A549 (cell line): ENCODE measurements at regions not wholly inside any gene's neighbourhood (a gene's known extent, or its start where the extent isn't known, plus 50 kb on each side); places are given as distances from the start of the nearest gene placed in this dataset.

Experiments used
- ATAC-seq, 2 experiments: fragments of 200-7000 bp in 1 of 2; fragments of >200 bp in 1 of 2; cut with Nextera tagmentation in 1 of 2; cut with Tn5 transposase in 1 of 2; 3 replicates each; pipeline versions ENCODE4 v1.8.0 to v1.9.1; 2018 to 2020; ENCODE audit warnings: mild to moderate bottlenecking in 1 of 2, moderate library complexity in 1 of 2
- CTCF ChIA-PET: fragments of 300-600 bp; sonication (Branson Sonifier 250); formaldehyde crosslinking; extraction: SDS; loops from one replicate; lab custom pipeline; 2021; ENCODE audit warnings: antibody characterized with exemption, inconsistent platforms; lab: Yijun Ruan, JAX
- POLR2A ChIA-PET: fragments of 350-600 bp; formaldehyde crosslinking; extraction: SDS; loops from one replicate; lab custom pipeline; 2021; ENCODE audit warnings: antibody characterized with exemption, inconsistent platforms; lab: Yijun Ruan, JAX
- DNase-seq, 2 experiments: peaks; one replicate each; pipeline versions ENCODE4 v3.0.0 to v3.0.0-alpha.2; 2011 to 2016; ENCODE audit warnings: low read depth in 1 of 2, low spot score in 1 of 2
- FAIRE-seq: peaks from 2 replicates; lab custom pipeline; 2011; peaks lifted over from hg19 to GRCh38; lab: Jason Lieb, UNC
- H3K27ac ChIP-seq, 2 experiments: fragments of >200 bp; sonication (Bioruptor Twin); formaldehyde crosslinking; 3 replicates each; pipeline ENCODE4 v1.5.1; 2016 to 2017
- H3K4me1 ChIP-seq: fragments of >200 bp; sonication (Bioruptor Twin); formaldehyde crosslinking; 3 replicates; pipeline ENCODE4 v1.6.1; 2016
- H3K4me2 ChIP-seq: fragments of >200 bp; sonication (Bioruptor Twin); formaldehyde crosslinking; 3 replicates; pipeline ENCODE4 v1.6.1; 2016
- H3K4me3 ChIP-seq: fragments of >200 bp; sonication (Bioruptor Twin); formaldehyde crosslinking; 3 replicates; pipeline ENCODE4 v1.5.1; 2016
- H3K9me3 ChIP-seq: fragments of >200 bp; sonication (Bioruptor Twin); formaldehyde crosslinking; 3 replicates; pipeline ENCODE4 v1.6.1; 2016
- CBX8 ChIP-seq: fragments of 200-600 bp; sonication (generic); IDR thresholded peaks from 2 replicates; pipeline ENCODE4 v1.6.1; 2016
- CHD4 ChIP-seq: fragments of 200-600 bp; sonication (generic); IDR thresholded peaks from 2 replicates; pipeline ENCODE4 v1.6.1; 2016; ENCODE audit warnings: antibody characterized with exemption, mild to moderate bottlenecking, borderline replicate concordance
- E2F6 ChIP-seq: IDR thresholded peaks from 2 replicates; pipeline ENCODE4 v1.6.1; 2012; ENCODE audit warnings: low read depth, borderline replicate concordance
- EHF ChIP-seq: fragments of 250-450 bp; sonication (Bioruptor Pico); IDR thresholded peaks from 2 replicates; pipeline ENCODE4 v1.5.0; 2020; ENCODE audit warnings: mild to moderate bottlenecking
- EHMT2 ChIP-seq: fragments of 200-600 bp; sonication (generic); IDR thresholded peaks from 2 replicates; pipeline ENCODE4 v1.6.1; 2016; ENCODE audit warnings: antibody characterized with exemption, low read depth, mild to moderate bottlenecking, moderate library complexity
- FOSB ChIP-seq: fragments of 250-450 bp; sonication (Bioruptor Pico); IDR thresholded peaks from 2 replicates; pipeline ENCODE4 v1.5.0; 2020; ENCODE audit warnings: mild to moderate bottlenecking, moderate library complexity
- FOXS1 ChIP-seq: fragments of 250-450 bp; sonication (Bioruptor Pico); IDR thresholded peaks from 2 replicates; pipeline ENCODE4 v1.5.0; 2020; ENCODE audit warnings: mild to moderate bottlenecking, moderate library complexity
- HDAC2 ChIP-seq: fragments of 200-600 bp; sonication (generic); IDR thresholded peaks from 2 replicates; pipeline ENCODE4 v1.6.1; 2016
- HEYL ChIP-seq: fragments of 250-450 bp; sonication (Bioruptor Pico); IDR thresholded peaks from 2 replicates; pipeline ENCODE4 v1.8.0; 2021; ENCODE audit warnings: mild to moderate bottlenecking, moderate library complexity
- JUNB ChIP-seq: fragments of >200 bp; sonication (Bioruptor Twin); formaldehyde crosslinking; IDR thresholded peaks from 2 replicates; pipeline ENCODE4 v1.6.1; 2016
- MAZ ChIP-seq: fragments of 150-350 bp; IDR thresholded peaks from 2 replicates; pipeline ENCODE4 v1.6.1; 2014; ENCODE audit warnings: antibody characterized with exemption, low read depth, low read length, borderline replicate concordance
- MYC ChIP-seq: IDR thresholded peaks from 2 replicates; pipeline ENCODE4 v1.6.1; 2012; ENCODE audit warnings: mild to moderate bottlenecking, inconsistent platforms, low read length, improper control_type of control experiment, borderline replicate concordance
- POLR2A ChIP-seq: IDR thresholded peaks from 2 replicates; pipeline ENCODE4 v1.6.1; 2012; ENCODE audit warnings: mild to moderate bottlenecking, low read length
- POLR2AphosphoS2 ChIP-seq: conservative IDR thresholded peaks from 2 replicates; pipeline ENCODE4 v1.6.1; 2012; ENCODE audit warnings: low read length, improper control_type of control experiment, inconsistent platforms
- RARB ChIP-seq: fragments of 250-450 bp; sonication (Bioruptor Pico); IDR thresholded peaks from 2 replicates; pipeline ENCODE4 v1.8.0; 2021; ENCODE audit warnings: mild to moderate bottlenecking, moderate library complexity
- RFX5 ChIP-seq: fragments of 450-650 bp; IDR thresholded peaks from 2 replicates; pipeline ENCODE4 v1.7.1; 2014; ENCODE audit warnings: antibody characterized with exemption, mild to moderate bottlenecking, moderate library complexity
- SREBF2 ChIP-seq: fragments of 450-650 bp; IDR thresholded peaks from 2 replicates; pipeline ENCODE4 v1.6.1; 2014; ENCODE audit warnings: mild to moderate bottlenecking, moderate library complexity
- TFCP2L1 ChIP-seq: fragments of 250-450 bp; sonication (Bioruptor Pico); IDR thresholded peaks from 2 replicates; pipeline ENCODE4 v1.5.0; 2021; ENCODE audit warnings: mild to moderate bottlenecking
- TP53 ChIP-seq: fragments of 250-450 bp; sonication (Bioruptor Pico); IDR thresholded peaks from 2 replicates; pipeline ENCODE4 v1.5.0; 2021; ENCODE audit warnings: mild to moderate bottlenecking, moderate library complexity
- ZC3H11A ChIP-seq: fragments of 450-650 bp; IDR thresholded peaks from 2 replicates; pipeline ENCODE4 v1.6.1; 2014; ENCODE audit warnings: antibody characterized with exemption, mild to moderate bottlenecking
- WGBS: methylation state at CpG from one replicate; pipeline ENCODE4 v1.1.6; 2017; ENCODE audit errors: missing lambda C conversion rate; 5-methylcytosine and 5-hydroxymethylcytosine counted together
- TF ChIP-seq, protein P1 (sequence below): fragments of 200-600 bp; sonication (generic); IDR thresholded peaks from 2 replicates; pipeline ENCODE4 v1.6.1; 2016; ENCODE audit warnings: antibody characterized with exemption, mild to moderate bottlenecking, moderate library complexity
- TF ChIP-seq, protein P2 (sequence below): fragments of >200 bp; sonication (Bioruptor Twin); formaldehyde crosslinking; IDR thresholded peaks from 3 replicates; pipeline ENCODE4 v1.5.1; 2016

DNA sequence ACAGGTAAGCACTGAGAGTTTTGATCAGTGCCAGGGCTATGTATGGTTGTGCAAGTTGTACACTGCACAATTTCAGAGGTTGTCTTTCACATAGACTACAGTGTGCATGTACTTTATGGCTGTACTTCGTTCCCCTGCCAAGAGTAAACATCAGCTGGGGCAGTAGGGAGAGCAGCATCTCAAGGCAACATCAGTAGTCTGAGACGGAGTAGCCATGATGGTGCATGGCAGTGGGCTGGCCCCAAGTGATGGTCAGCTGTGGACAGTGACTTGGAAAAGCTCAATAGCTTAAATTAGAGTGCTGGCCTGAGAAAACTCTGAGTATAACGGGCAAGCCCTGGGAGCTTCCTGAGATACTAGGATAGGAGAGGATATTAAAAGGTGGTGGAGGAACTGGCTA lies 165.5 kb downstream of the TFAP2B start:
- WGBS = 7% methylated on average over 3 of the region's 3 CpGs
- POLR2A ChIA-PET = no interaction called here

GRCh38 chr6:50986319-50986718 lies 167.6 kb downstream of the TFAP2B start:
- no peak overlapping the region for H3K27ac ChIP-seq
- ATAC-seq (no peak), FAIRE-seq (no peak), DNase-seq (no peak)
- H3K4me3 ChIP-seq = no peak overlapping the region
- H3K4me2 ChIP-seq = no peak overlapping the region
- H3K9me3 ChIP-seq = no peaks in the 10 kb centered on the region
- TF ChIP-seq MAZ = no peak
- TF ChIP-seq, protein P1, sequence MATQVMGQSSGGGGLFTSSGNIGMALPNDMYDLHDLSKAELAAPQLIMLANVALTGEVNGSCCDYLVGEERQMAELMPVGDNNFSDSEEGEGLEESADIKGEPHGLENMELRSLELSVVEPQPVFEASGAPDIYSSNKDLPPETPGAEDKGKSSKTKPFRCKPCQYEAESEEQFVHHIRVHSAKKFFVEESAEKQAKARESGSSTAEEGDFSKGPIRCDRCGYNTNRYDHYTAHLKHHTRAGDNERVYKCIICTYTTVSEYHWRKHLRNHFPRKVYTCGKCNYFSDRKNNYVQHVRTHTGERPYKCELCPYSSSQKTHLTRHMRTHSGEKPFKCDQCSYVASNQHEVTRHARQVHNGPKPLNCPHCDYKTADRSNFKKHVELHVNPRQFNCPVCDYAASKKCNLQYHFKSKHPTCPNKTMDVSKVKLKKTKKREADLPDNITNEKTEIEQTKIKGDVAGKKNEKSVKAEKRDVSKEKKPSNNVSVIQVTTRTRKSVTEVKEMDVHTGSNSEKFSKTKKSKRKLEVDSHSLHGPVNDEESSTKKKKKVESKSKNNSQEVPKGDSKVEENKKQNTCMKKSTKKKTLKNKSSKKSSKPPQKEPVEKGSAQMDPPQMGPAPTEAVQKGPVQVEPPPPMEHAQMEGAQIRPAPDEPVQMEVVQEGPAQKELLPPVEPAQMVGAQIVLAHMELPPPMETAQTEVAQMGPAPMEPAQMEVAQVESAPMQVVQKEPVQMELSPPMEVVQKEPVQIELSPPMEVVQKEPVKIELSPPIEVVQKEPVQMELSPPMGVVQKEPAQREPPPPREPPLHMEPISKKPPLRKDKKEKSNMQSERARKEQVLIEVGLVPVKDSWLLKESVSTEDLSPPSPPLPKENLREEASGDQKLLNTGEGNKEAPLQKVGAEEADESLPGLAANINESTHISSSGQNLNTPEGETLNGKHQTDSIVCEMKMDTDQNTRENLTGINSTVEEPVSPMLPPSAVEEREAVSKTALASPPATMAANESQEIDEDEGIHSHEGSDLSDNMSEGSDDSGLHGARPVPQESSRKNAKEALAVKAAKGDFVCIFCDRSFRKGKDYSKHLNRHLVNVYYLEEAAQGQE = no peak
- TF ChIP-seq EHMT2 = no peak
- no peak for TF ChIP-seq CHD4
- TF ChIP-seq RFX5 = no peak
- no peak for TF ChIP-seq E2F6
- no peak for TF ChIP-seq TP53 (CRISPR knock-in tag)
- TF ChIP-seq ZC3H11A = no peak
- TF ChIP-seq POLR2A = no peak
- no peak for TF ChIP-seq TFCP2L1
- no peak for TF ChIP-seq RARB (CRISPR knock-in tag)
- TF ChIP-seq, protein P2, sequence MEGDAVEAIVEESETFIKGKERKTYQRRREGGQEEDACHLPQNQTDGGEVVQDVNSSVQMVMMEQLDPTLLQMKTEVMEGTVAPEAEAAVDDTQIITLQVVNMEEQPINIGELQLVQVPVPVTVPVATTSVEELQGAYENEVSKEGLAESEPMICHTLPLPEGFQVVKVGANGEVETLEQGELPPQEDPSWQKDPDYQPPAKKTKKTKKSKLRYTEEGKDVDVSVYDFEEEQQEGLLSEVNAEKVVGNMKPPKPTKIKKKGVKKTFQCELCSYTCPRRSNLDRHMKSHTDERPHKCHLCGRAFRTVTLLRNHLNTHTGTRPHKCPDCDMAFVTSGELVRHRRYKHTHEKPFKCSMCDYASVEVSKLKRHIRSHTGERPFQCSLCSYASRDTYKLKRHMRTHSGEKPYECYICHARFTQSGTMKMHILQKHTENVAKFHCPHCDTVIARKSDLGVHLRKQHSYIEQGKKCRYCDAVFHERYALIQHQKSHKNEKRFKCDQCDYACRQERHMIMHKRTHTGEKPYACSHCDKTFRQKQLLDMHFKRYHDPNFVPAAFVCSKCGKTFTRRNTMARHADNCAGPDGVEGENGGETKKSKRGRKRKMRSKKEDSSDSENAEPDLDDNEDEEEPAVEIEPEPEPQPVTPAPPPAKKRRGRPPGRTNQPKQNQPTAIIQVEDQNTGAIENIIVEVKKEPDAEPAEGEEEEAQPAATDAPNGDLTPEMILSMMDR = no peak
- no peak for TF ChIP-seq FOSB (CRISPR knock-in tag)
- TF ChIP-seq HDAC2 = no peak
- no peak for TF ChIP-seq HEYL (CRISPR knock-in tag)
- no peak for TF ChIP-seq FOXS1 (CRISPR knock-in tag)
- no peak for TF ChIP-seq EHF (CRISPR knock-in tag)
- TF ChIP-seq SREBF2 = no peak
- CTCF ChIA-PET = no interaction called here
- POLR2A ChIA-PET = no interaction called here
- H3K4me1 ChIP-seq = no peaks in the 10 kb centered on the region

More for the DNA sequence above, 165.5 kb downstream of the TFAP2B start:
- ATAC-seq = no peak
- no peak for FAIRE-seq
- H3K9me3 ChIP-seq = no peaks in the 10 kb centered on the region
- no peaks in the 10 kb centered on the region for H3K4me1 ChIP-seq
- no peak overlapping the region for H3K27ac ChIP-seq
- TF ChIP-seq JUNB (no peak), MYC (no peak), POLR2AphosphoS2 (no peak), CBX8 (no peak)
- TF ChIP-seq, protein P2 = no peak
- TF ChIP-seq, all 56 proteins: peak for 0
- DNase-seq = no peak
- CTCF ChIA-PET = no interaction called here
- H3K4me3 ChIP-seq = no peak overlapping the region
- no peak overlapping the region for H3K4me2 ChIP-seq
